Right atrium auricular region (tissue), 2 donors: ENCODE measurements at regions not wholly inside any gene's neighbourhood (a gene's known extent, or its start where the extent isn't known, plus 50 kb on each side); places are given as distances from the start of the nearest gene placed in this dataset.

Experiments
- DNase-seq: peaks from one replicate; pipeline ENCODE4 v3.0.0-alpha.2; 2019; ENCODE audit warnings: low spot score
- H3K27ac ChIP-seq, 2 donors: fragments of 200-600 bp; sonication (generic); 1 replicate in 1 of 2; 2 replicates in 1 of 2; pipeline ENCODE4 v1.5.1; 2016 to 2019
- H3K27me3 ChIP-seq, 2 donors: fragments of 200-600 bp; sonication (generic); one replicate each; pipeline versions ENCODE4 v1.5.1 to v1.6.0; 2017 to 2019
- H3K36me3 ChIP-seq: fragments of 200-600 bp; sonication (generic); one replicate; pipeline ENCODE4 v1.5.1; 2016
- H3K4me1 ChIP-seq, 2 donors: fragments of 200-600 bp; sonication (generic); one replicate each; pipeline versions ENCODE4 v1.5.1 to v1.6.0; 2017 to 2019
- H3K4me3 ChIP-seq, 2 donors: fragments of 200-600 bp; sonication (generic); 1 replicate in 1 of 2; 2 replicates in 1 of 2; pipeline ENCODE4 v1.5.1; 2017 to 2019; ENCODE audit warnings: mild to moderate bottlenecking in 1 of 2, moderate library complexity in 1 of 2
- H3K9me3 ChIP-seq, 2 donors: fragments of 200-600 bp; sonication (generic); one replicate each; pipeline ENCODE4 v1.5.1; 2019
- CTCF ChIP-seq, 2 donors: fragments of 200-600 bp; sonication (generic); IDR thresholded peaks; one replicate each; pipeline ENCODE4 v1.5.1; 2019; ENCODE audit warnings: antibody characterized with exemption in 2 of 2

- Histone ChIP-seq H3K4me1 (no peaks in the 10 kb centered on the region), H3K27me3 (no peaks in the 10 kb centered on the region), H3K36me3 (no peaks in the 10 kb centered on the region), H3K4me3 (no peak overlapping the region), H3K9me3 (no peaks in the 10 kb centered on the region), H3K27ac (no peak overlapping the region)
- no peak for TF ChIP-seq CTCF (IDR thresholded peaks at IDR 0.05)
- DNase-seq, result no peak
Measured at GRCh38 chr1:38265293-38266196, 219.0 kb upstream of the POU3F1 start.

- Histone ChIP-seq H3K36me3 (no peaks in the 10 kb centered on the region), H3K27me3 (no peaks in the 10 kb centered on the region), H3K4me1 (no peaks in the 10 kb centered on the region), H3K9me3 (peaks cover 0 to 10% of the 10 kb centered on the region in 2 donors), H3K4me3 (no peak overlapping the region), H3K27ac (no peak overlapping the region)
- no peak for DNase-seq
- TF ChIP-seq CTCF (IDR thresholded peaks at IDR 0.05), result no peak
Measured at GRCh38 chr1:38263438-38263837, 216.8 kb upstream of the POU3F1 start.

GRCh38 chr1:38261574-38261973 lies 215.0 kb upstream of the POU3F1 start:
- Histone ChIP-seq H3K27ac (no peak overlapping the region), H3K9me3 (peaks cover 0 to 10% of the 10 kb centered on the region in 2 donors), H3K27me3 (no peaks in the 10 kb centered on the region), H3K4me3 (no peak overlapping the region), H3K4me1 (no peaks in the 10 kb centered on the region), H3K36me3 (no peaks in the 10 kb centered on the region)
- no peak for DNase-seq
- TF ChIP-seq CTCF (IDR thresholded peaks at IDR 0.05), result no peak

- DNase-seq, result no peak
- no peak for TF ChIP-seq CTCF (IDR thresholded peaks at IDR 0.05)
- H3K4me1 ChIP-seq, result no peaks in the 10 kb centered on the region
- peaks cover 0 to 10% of the 10 kb centered on the region in 2 donors for H3K9me3 ChIP-seq
- no peak overlapping the region for H3K27ac ChIP-seq
- no peaks in the 10 kb centered on the region for H3K36me3 ChIP-seq
- no peak overlapping the region for H3K4me3 ChIP-seq
- H3K27me3 ChIP-seq, result no peaks in the 10 kb centered on the region
Measured at GRCh38 chr1:38258085-38258627, 211.6 kb upstream of the POU3F1 start.

- Histone ChIP-seq H3K36me3 (no peaks in the 10 kb centered on the region), H3K27me3 (no peaks in the 10 kb centered on the region), H3K9me3 (peaks cover 0 to 10% of the 10 kb centered on the region in 2 donors), H3K4me1 (no peaks in the 10 kb centered on the region), H3K4me3 (no peak overlapping the region), H3K27ac (no peak overlapping the region)
- TF ChIP-seq CTCF (IDR thresholded peaks at IDR 0.05), result no peak
- DNase-seq, result no peak
Measured at GRCh38 chr1:38257374-38257773, 210.8 kb upstream of the POU3F1 start.
